T1000 (cell line): ENCODE measurements at regions not wholly inside any gene's neighbourhood (a gene's known extent, or its start where the extent isn't known, plus 50 kb on each side); places are given as distances from the start of the nearest gene placed in this dataset.
"Not testable (repeated sequence)": the region's sequence is repeated elsewhere in the genome, so short reads cannot be mapped to it uniquely, and the experiment has no call there.

Experiments
- DNase-seq: peaks from one replicate; lab custom pipeline; 2025; ENCODE audit warnings: mixed read lengths; lab: John Stamatoyannopoulos, UW

- DNase-seq, result no peak
Measured at GRCh38 chr15:26261413-26261812, 398.3 kb upstream of the ATP10A start.

GRCh38 chr15:26260517-26261133, 397.5 kb upstream of the ATP10A start:
- DNase-seq, result no peak

DNA sequence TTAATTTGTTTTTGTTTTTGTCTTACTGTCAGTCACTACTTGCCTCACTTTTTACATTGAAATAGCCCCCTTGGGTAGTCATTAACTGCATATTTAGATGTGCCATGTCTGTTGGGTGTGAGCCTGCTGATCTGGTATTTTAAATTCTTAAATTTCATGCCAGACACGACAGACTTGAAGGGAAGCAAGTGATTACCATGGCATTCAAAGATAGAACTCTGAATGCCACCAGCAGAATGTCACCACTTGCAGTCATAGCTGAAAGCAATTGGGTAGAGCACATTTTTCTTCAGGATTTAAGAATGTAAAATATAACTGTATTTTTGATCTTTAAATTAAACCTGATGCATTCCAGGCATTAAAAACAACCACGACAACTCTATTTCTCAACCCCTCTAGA, 396.5 kb upstream of the ATP10A start:
- DNase-seq, result no peak

DNA sequence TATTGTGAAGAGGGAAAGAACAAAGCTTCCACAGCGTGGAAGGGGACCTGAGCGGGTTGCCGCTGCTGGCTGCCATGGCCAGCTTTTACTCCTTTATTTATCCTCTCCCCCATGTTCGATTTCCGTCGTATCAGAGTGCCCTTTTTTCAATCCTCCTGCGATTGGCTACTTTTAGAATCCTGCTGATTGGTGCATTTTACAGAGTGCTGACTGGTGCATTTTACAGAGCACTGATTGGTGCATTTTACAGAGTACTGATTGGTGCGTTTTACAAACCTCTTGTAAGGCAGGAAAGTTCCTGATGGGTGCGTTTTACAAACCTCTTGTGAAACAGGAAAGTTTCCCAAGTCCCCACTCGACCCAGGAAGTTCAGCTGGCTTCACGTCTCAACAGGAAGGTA, 381.7 kb upstream of the ATP10A start:
- DNase-seq, result not testable (repeated sequence)

- DNase-seq, result no peak
Measured at GRCh38 chr15:26243382-26243781, 380.3 kb upstream of the ATP10A start.

GRCh38 chr15:26242565-26243071, 379.5 kb upstream of the ATP10A start:
- DNase-seq, result no peak

DNA sequence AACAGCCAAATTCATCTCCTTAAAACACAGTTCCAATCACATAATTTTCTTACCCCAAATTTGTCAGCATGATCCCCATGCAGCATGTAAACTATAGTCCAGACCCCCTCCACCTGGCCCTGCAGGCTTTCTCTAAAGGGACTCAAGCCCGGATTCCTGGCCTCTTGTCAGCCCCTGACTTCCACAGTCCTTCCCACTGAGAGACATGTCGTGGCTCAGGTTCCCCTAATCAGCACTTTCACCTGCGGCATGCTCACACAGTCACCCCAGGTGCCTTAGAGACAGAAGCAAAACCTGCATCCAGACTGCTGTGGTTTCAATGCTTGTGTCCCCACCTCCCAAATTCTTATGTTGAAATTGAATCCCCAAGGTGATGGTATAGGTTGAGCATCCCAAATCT, 372.7 kb upstream of the ATP10A start:
- DNase-seq, result no peak

DNA sequence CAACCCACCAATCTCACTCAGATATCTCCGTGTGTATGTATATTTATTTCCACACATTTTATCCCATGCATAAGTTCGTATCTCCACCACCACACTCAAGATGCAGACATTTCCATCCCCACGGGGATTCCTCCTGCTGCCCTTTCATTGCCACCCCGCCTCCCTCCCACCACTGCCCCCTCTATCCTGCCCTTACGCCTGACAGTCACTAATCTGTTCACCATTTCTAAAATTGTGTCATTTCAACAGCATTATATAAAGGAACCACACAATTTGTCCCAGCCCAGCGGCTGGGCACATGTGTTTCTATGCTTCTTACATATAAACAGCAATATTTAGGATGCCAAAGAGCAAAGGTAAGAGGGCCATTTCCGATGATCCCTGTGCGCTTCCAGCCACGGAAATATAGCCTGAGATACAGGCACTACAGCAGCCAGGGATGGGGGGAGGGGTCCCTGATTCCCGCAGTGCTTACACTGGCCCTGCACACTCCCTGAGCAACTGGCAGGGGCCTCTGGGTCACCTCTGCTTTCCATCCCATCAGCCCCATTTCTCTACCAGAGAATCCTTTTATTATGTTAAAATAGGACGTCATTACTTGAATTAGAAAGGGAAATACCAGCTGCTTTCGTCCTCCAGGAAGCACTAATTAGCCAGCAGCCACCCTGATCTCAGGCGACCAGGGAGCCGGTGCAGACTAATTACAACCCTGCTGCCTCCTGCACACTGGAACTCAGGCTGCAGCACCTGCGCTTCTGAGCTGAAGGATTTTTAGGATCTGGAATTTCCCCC, 372.0 kb upstream of the ATP10A start:
- no peak for DNase-seq

- DNase-seq, result no peak
Measured at GRCh38 chr15:26232691-26233090, 369.6 kb upstream of the ATP10A start.

GRCh38 chr15:26231096-26231495, 368.0 kb upstream of the ATP10A start:
- DNase-seq, result no peak

DNA sequence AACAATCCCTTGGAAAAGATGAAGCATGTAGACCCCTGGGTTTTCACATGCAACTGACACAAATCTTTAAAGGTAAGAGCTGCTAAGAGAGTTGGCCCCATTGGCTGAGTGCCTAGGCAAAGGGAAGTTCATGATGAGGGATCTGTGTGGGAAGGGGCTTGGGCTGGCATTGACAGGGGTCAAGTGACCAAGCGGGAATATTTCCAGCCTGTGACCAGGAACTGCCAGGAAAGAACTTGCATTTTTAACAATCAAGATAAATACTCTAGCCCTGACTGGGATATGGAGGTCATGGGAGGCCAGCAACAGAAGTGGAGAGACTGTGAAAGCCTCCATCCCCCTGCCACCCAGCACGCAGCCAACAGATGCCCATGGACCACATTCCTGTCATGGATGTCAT, 361.1 kb upstream of the ATP10A start:
- DNase-seq, result no peak

- no peak for DNase-seq
Measured at GRCh38 chr15:26223720-26224119, 360.6 kb upstream of the ATP10A start.

DNA sequence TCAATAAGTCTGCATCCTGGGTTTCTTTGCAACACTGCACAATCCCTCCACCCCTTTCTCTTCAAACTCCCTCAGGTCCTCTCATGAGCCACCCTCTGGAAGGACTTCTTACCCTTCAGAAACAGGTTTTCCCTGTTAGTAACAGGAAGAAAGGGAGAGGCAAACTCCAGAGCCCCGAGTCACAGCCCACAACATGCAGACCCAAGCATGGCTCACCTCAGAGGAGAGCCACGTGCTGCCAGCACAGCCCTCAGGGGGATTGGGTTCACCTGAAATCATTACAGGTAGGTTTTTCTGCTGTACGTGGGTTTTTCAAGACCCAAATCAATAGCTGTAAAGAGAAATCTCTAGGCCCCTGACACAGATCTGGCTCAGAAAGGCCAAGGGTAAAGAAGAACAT, 359.7 kb upstream of the ATP10A start:
- no peak for DNase-seq

GRCh38 chr15:26217043-26217442, 353.9 kb upstream of the ATP10A start:
- not testable (repeated sequence) for DNase-seq

DNA sequence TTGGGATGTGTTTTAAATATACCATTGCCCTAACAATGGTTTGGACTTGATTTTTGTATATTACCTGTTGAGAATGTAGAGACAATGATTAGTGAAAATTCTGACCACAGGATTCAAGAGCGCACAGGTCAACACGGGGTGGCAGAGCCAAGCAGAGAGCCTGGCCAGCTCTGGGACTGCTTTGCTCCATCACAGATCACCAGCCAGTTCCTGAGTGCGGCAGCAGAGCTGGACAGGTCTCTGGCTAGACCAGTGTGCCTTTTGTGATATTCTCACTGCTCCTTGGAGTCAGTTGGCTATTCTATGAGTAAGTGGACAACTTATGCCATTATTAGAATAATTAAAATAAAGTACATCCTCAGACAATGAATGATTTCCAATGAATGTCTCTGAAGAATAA, 351.2 kb upstream of the ATP10A start:
- DNase-seq, result no peak

DNA sequence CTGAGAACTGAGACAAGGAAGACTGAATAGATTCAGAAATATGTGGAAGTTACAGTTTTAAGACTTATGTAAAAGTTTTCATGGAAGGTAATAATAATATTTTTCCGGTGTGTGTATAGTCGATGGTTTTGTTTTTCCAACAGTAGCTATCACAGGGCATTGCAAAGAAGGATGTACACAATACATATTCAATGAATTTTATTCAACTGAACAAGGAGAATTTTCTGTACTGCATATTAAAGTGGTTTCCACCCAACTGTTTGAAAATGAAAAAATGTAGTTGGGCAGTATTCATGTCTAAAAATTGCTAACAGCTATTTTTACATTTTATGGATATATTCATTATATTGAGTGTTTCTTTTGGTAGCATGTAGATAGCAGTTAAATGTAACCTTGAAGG, 350.3 kb upstream of the ATP10A start:
- no peak for DNase-seq

DNA sequence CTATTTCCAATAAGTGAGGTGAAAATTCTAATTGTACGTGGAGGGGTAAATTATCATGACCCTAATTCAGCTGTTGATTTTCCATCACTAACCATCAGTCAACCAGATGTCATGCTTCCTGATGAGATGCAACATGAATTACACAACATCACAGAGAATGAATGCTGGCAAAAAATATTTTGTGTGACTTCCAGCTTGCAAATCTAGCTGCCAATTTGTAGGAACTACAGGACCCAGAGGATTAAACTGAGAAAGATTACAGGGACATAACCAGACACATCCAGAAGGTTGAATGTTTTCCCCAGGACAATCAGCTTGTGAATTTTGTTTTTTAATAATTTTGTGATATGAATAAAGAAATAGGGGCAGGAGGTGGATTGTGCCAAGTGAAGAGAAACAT, 349.0 kb upstream of the ATP10A start:
- no peak for DNase-seq

- no peak for DNase-seq
Measured at GRCh38 chr15:26210980-26211379, 347.9 kb upstream of the ATP10A start.

DNA sequence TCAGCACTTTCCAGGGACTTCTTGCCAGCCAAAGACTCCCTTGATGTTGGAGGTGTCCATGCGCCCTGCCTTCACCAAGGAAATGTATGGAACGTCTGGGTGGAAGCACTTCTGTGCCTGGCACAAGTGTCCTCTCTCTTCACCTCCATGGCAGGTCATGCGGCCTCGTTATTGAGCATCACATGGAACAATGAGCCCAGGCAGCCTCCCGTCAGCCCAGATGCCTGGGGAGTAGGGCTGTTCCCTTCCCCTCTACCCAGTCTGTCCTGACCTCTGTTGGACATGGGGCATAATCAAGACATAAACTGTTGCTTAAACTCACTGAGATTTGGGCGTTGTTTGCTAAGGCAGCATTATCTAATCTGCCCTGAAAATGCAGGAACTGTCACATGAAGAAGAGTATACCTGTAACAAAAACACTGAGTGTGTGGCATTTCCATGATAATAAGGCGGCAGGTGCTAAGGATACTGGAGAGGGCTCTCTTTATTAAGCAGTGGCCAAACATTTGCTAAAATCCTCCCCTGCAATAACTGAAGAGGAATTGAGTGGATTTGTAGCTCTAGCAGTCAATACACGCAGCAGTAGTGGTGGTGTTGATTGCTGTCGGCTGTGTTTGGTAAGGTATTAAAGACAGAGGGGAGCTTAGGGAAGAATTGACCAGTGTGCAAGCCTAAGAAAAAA, 338.2 kb upstream of the ATP10A start:
- DNase-seq, result no peak

- DNase-seq, result no peak
Measured at GRCh38 chr15:26200427-26200826, 337.3 kb upstream of the ATP10A start.

DNA sequence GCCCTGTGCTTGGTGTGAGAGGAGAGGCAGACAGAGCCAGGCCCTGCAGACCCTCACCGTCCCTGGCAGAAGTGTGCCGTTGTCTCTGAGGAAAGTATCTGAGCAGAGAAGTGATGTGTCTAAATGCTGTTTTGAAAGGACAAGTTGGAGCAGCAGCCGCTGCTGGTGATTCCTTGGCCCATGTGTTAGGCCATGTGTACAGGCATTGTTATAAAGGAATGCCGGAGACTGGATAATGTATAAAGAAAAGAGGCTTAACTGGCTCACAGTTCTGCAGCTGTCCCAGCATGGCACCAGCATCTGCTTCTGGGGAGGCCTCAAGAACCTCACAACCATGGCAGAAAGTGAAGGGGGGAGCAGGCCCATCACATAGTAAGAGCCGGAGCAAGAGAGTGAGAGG, 334.6 kb upstream of the ATP10A start:
- no peak for DNase-seq

DNA sequence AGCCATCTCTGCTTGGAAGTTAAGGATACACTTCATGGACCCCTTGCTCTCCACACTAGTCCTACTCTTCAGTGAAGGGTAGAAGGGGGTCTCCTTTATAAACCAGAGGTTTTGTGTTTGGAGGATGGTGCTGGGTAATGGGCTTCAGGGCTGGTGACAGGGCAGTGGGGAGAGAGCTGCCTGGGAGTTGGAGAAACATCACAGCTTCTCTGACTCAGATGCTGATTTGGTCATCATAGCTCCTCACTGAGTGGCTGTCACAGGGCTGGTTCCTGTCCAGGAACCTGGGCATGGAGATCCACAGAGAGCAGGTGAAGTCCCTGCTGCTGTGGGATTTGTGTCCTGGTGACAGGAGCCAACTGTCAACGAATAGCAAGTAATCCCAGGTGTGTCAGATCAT, 333.9 kb upstream of the ATP10A start:
- DNase-seq, result no peak

GRCh38 chr15:26191193-26191592, 328.1 kb upstream of the ATP10A start:
- no peak for DNase-seq
